A673 (cell line): ENCODE measurements at regions not wholly inside any gene's neighbourhood (a gene's known extent, or its start where the extent isn't known, plus 50 kb on each side); places are given as distances from the start of the nearest gene placed in this dataset.

Experiments used
- CTCF ChIP-seq: fragments of 300-800, 200-600 bp; sonication (generic); conservative IDR thresholded peaks from 2 replicates; pipeline ENCODE4 v1.5.1; 2017; ENCODE audit warnings: low read depth, mild to moderate bottlenecking, antibody characterized with exemption, low read length, moderate library complexity, mixed read lengths
- EZH2 ChIP-seq: fragments of 200-600 bp; sonication (generic); IDR thresholded peaks from 2 replicates; pipeline ENCODE4 v1.6.1; 2017; ENCODE audit warnings: borderline replicate concordance, low read depth, mild to moderate bottlenecking, mixed read lengths, antibody characterized with exemption, low read length; ENCODE audit not compliant: poor library complexity, severe bottlenecking

- TF ChIP-seq CTCF (no peak), EZH2 (no peak)
Measured at GRCh38 chr6:76220805-76221204, 148.3 kb upstream of the IMPG1 start.
